ENCODE measurements at regions not wholly inside any gene's neighbourhood (a gene's known extent, or its start where the extent isn't known, plus 50 kb on each side); places are given as distances from the start of the nearest gene placed in this dataset.
"Not testable (repeated sequence)": the region's sequence is repeated elsewhere in the genome, so short reads cannot be mapped to it uniquely, and the experiment has no call there.

DNA sequence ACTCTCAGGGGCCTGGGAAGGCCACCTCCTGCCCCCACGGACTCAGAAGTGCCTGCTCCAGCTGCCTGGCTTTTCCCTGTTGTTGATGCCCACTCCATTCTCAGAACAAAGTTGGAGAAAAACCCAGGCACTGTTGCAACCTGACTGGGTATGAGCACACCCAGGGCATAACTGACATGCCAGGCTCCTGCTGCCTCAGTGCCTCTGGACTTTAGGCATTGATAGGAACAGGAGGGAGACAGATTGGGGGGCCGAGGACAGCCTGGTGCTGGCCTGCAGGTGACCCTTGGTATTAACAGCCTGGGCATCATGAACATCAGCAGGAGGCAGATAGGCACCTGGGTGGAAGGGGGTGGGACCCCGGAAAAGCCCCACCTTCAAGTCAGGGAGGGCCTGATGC, 685.9 kb upstream of the CDH10 start:
- H3K4me3 ChIP-seq (ENCODE audit: low read depth, low read length) = no peak overlapping the region
- DNase-seq (ENCODE audit: low read depth) = no peak
- TF ChIP-seq, protein P1, sequence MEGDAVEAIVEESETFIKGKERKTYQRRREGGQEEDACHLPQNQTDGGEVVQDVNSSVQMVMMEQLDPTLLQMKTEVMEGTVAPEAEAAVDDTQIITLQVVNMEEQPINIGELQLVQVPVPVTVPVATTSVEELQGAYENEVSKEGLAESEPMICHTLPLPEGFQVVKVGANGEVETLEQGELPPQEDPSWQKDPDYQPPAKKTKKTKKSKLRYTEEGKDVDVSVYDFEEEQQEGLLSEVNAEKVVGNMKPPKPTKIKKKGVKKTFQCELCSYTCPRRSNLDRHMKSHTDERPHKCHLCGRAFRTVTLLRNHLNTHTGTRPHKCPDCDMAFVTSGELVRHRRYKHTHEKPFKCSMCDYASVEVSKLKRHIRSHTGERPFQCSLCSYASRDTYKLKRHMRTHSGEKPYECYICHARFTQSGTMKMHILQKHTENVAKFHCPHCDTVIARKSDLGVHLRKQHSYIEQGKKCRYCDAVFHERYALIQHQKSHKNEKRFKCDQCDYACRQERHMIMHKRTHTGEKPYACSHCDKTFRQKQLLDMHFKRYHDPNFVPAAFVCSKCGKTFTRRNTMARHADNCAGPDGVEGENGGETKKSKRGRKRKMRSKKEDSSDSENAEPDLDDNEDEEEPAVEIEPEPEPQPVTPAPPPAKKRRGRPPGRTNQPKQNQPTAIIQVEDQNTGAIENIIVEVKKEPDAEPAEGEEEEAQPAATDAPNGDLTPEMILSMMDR (IDR thresholded peaks at IDR 0.05; ENCODE audit: control insufficient read depth, extremely low read depth, insufficient read depth) = no peak

DNA sequence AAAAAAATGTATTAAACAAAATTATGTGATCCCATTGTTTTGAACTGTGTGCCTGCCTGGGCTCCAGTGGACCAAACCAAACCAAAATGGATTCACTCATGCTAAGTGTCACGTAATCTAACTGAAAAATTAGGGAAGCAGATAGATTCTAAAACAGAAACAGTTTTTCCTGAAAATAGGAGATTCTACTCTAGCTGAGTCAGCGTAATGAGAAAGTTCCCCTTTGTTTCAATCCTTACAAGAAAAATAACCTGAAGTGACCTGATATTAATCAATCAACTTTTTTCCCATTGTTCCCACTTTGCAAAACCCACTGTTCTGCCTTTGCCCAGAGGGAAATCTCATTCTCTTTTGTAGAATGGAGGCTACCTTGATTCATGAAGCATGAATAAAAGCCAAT, 682.4 kb upstream of the CDH10 start:
- H3K4me3 ChIP-seq (ENCODE audit: low read depth, low read length) = no peak overlapping the region
- DNase-seq (ENCODE audit: low read depth) = no peak
- TF ChIP-seq, protein P1 (IDR thresholded peaks at IDR 0.05; ENCODE audit: control insufficient read depth, extremely low read depth, insufficient read depth) = no peak

DNA sequence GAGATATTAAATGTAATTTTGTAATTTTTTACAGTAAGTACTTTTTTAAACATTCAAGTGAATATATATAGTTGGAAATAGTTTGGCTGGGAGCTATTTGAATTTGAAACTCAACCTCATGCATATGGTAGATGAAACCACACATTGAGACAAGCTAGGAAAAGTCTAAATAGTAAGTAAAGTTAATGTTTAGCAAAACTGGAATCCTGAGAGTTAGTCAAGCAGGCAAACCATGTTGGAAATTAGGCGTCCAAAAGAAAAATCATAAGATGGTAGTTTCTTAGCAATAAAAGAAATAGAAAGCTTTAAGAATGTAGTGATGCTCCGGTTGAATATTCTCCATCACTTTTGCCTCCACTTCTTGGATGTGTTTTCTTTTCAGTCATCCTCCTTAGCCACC, 657.1 kb upstream of the CDH10 start:
- no peak overlapping the region for H3K4me3 ChIP-seq (ENCODE audit: low read depth, low read length)
- no peak for DNase-seq (ENCODE audit: low read depth)
- TF ChIP-seq, protein P1 (IDR thresholded peaks at IDR 0.05; ENCODE audit: control insufficient read depth, extremely low read depth, insufficient read depth) = no peak

DNA sequence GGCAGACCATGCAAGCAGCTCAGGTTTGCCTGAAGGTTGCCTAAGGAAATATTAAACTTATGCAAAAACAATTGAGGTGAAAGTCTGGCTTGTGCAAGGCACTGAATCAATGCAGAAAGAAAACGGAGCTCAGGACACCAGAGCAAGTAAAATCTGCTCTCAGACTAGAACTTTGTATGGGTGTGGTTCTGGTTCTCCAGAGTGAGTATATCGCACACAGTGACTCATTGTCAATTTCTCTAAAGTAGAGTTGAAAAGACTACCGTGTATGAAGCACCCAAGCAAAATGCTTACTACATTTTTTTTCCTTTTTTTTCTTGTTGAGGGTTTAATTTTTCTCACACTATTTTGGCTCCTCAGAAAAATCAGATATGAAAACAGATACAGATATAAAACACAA, 650.3 kb upstream of the CDH10 start:
- H3K4me3 ChIP-seq (ENCODE audit: low read depth, low read length) = no peak overlapping the region
- DNase-seq (ENCODE audit: low read depth) = no peak
- TF ChIP-seq, protein P1 (IDR thresholded peaks at IDR 0.05; ENCODE audit: control insufficient read depth, extremely low read depth, insufficient read depth) = no peak

DNA sequence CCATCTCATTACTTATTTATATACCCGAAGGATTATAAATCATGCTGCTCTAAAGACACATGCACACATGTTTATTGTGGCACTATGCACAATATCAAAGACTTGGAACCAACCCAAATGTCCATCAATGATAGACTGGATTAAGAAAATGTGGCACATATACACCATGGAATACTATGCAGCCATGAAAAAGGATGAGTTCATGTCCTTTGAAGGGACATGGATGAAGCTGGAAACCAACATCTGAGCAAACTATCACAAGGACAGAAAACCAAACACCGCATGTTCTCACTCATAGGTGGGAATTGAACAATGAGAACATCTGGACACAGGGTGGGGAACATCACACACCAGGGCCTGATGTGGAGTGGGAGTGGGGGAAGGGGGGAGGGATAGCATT, 645.0 kb upstream of the CDH10 start:
- DNase-seq (ENCODE audit: low read depth); H3K4me3 ChIP-seq (ENCODE audit: low read depth, low read length): not testable (repeated sequence)

DNA sequence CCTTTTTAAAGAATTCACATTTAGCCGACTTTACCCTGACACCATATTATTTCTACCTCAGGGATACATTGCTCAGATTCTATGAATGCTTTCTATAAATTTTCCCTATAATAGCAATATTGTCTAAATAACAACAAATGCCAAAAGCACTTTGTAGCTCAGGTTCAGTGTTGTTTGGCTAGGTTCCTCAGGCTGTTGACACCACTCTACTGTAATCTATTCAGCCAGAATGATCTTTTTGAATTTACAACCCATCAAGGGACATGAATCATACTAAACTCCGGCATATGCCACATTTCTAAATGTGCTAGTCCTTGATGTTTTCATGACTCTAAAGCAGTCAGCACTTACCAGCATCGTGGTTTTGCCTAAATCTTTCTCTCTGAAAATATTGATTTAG, 641.5 kb upstream of the CDH10 start:
- DNase-seq (ENCODE audit: low read depth) = no peak
- no peak overlapping the region for H3K4me3 ChIP-seq (ENCODE audit: low read depth, low read length)
- TF ChIP-seq, protein P1 (IDR thresholded peaks at IDR 0.05; ENCODE audit: control insufficient read depth, extremely low read depth, insufficient read depth) = no peak

DNA sequence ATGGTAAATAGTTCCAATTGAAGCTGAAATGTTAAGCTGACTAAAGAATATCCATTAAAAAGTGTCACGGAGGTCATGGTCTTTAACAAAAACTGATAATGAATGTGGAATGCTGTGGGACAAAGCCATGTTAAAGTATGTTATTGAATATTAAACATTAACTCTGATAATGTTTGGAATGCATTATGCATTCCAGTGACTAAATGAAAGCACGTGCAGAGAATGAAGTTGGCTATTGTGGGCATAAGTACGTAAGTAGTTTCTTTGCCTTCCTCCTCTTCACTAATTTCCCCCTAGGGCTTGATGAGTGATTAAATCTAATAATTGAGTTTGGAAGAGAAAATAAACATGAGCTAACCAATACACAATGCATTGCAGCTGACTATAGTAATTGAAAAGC, 640.4 kb upstream of the CDH10 start:
- TF ChIP-seq, protein P1 (IDR thresholded peaks at IDR 0.05; ENCODE audit: control insufficient read depth, extremely low read depth, insufficient read depth) = no peak
- no peak for DNase-seq (ENCODE audit: low read depth)
- H3K4me3 ChIP-seq (ENCODE audit: low read depth, low read length) = no peak overlapping the region

DNA sequence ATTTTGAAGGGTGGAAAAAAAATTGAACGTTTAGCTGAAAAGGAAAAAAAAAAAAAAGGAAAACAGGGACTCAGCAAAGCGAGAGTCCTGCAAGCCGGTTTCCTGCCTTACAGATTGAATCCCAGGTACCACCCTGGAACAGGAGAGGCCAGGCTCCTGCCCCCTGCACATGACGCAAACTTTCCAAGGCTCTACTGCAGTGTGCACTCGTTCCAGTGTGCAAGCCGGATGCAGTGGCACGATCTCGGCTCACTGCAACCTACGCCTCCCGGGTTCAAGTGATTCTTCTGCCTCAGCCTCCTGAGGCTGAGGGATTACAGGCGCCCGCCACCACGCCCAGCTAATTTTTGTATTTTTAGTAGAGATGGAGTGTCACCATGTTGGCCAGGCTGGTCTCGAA, 618.7 kb upstream of the CDH10 start:
- DNase-seq (ENCODE audit: low read depth); H3K4me3 ChIP-seq (ENCODE audit: low read depth, low read length): not testable (repeated sequence)

All from LNCaP clone FGC (cell line).